ENCODE measurements at regions not wholly inside any gene's neighbourhood (a gene's known extent, or its start where the extent isn't known, plus 50 kb on each side); places are given as distances from the start of the nearest gene placed in this dataset.
"Not testable (repeated sequence)": the region's sequence is repeated elsewhere in the genome, so short reads cannot be mapped to it uniquely, and the experiment has no call there.

DNA sequence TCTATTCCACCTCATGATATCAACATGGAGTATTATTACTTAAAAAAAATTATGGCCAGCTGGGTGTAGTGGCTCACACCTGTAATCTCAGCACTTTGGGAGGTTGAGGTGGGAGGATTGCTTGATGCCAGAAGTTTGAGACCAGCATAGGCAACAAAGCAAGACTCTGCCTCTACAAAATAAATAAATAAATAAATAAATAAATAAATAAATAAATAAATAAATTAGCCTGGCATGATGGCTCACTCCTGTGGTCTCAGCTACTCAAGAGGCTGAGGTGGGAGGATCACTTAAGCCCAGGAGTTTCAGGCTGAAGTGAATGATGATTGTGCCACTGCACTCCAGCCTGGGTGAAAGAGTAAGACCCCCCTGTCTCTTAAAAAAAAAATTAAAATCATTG is 350.8 kb downstream of the VRK1 start:
- TF ChIP-seq POLR2A (IDR thresholded peaks at IDR 0.05; ENCODE audit: low read depth, low read length); POLR2AphosphoS5 (IDR thresholded peaks at IDR 0.05; ENCODE audit: low read depth, low read length); TAF1 (IDR thresholded peaks at IDR 0.05; ENCODE audit: low read depth, low read length); SPI1 (IDR thresholded peaks at IDR 0.05; ENCODE audit: low read depth, low read length); PAX5 (IDR thresholded peaks at IDR 0.05; ENCODE audit: insufficient read depth, low read length, severe bottlenecking): not testable (repeated sequence)

Data from GM12891 (cell line).